Gastroesophageal sphincter (tissue), 3 donors: ENCODE measurements at regions not wholly inside any gene's neighbourhood (a gene's known extent, or its start where the extent isn't known, plus 50 kb on each side); places are given as distances from the start of the nearest gene placed in this dataset.

ENCODE experiments used
- CTCF ChIP-seq, 4 experiments: fragments of 200-600 bp in 2 of 4; fragments of 450-650 bp in 2 of 4; sonication (generic) in 1 of 4; IDR thresholded peaks; one replicate each; pipeline ENCODE4 v1.5.1; 2017 to 2019; ENCODE audit warnings: antibody characterized with exemption in 4 of 4, mild to moderate bottlenecking in 2 of 4, moderate library complexity in 2 of 4
- EP300 ChIP-seq: sonication (generic); formaldehyde crosslinking; IDR thresholded peaks from one replicate; pipeline ENCODE4 v1.6.1; 2017; ENCODE audit warnings: antibody characterized with exemption, mild to moderate bottlenecking
- POLR2A ChIP-seq, 2 donors: fragments of 450-650 bp; IDR thresholded peaks; one replicate each; pipeline ENCODE4 v1.6.1; 2017; ENCODE audit warnings: antibody characterized with exemption in 2 of 2, mild to moderate bottlenecking in 2 of 2, moderate library complexity in 1 of 2

- no peak for TF ChIP-seq CTCF (IDR thresholded peaks at IDR 0.05)
- TF ChIP-seq POLR2A (IDR thresholded peaks at IDR 0.05): no peak
- TF ChIP-seq EP300: no peak
Observed at GRCh38 chr6:40798069-40798770, 211.1 kb upstream of the LRFN2 start.
